ENCODE measurements at regions not wholly inside any gene's neighbourhood (a gene's known extent, or its start where the extent isn't known, plus 50 kb on each side); places are given as distances from the start of the nearest gene placed in this dataset.

DNA sequence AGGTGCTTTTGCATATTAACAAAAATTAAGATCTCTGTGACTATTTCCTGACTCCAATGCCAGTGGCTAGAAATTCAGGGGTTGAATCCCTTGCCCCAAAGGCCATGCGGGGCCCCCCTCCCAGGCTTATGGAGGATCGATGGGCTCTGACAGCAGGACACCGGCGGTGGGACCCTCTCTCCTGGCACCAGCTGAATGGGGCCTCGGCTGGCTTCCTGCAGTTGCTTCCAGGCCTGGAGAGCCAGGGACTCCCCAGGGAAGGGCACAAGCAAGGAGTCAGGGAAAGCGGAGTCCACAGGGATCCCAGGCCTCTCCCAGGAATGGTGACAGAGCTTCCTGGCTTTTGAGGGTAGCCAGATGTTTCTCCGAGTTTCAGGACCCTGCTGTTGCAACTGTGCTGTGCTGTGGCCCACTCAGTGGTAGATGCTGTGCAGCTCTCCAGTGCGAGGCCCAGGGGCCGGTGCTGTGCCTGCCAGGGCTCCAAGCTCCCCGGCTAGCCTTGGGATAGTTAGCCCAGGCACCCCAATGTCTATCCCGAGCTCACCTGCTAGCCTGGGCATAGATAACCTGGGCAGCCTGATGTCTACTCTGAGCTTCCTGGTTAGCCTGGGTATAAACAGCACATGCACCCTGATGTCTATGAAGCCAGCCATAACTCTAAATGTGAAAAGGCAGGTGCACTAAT is 372.6 kb downstream of the SHANK2 start:
- TF ChIP-seq EZH2phosphoT487 (conservative IDR thresholded peaks at IDR 0.05; ENCODE audit: low read length): no peak
- TF ChIP-seq, protein P1, sequence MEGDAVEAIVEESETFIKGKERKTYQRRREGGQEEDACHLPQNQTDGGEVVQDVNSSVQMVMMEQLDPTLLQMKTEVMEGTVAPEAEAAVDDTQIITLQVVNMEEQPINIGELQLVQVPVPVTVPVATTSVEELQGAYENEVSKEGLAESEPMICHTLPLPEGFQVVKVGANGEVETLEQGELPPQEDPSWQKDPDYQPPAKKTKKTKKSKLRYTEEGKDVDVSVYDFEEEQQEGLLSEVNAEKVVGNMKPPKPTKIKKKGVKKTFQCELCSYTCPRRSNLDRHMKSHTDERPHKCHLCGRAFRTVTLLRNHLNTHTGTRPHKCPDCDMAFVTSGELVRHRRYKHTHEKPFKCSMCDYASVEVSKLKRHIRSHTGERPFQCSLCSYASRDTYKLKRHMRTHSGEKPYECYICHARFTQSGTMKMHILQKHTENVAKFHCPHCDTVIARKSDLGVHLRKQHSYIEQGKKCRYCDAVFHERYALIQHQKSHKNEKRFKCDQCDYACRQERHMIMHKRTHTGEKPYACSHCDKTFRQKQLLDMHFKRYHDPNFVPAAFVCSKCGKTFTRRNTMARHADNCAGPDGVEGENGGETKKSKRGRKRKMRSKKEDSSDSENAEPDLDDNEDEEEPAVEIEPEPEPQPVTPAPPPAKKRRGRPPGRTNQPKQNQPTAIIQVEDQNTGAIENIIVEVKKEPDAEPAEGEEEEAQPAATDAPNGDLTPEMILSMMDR (IDR thresholded peaks at IDR 0.05; ENCODE audit: insufficient read depth, low read length, poor library complexity, severe bottlenecking): no peak
- H3K79me2 ChIP-seq (ENCODE audit: insufficient read depth, low read length): no peaks in the 10 kb centered on the region
- no peak overlapping the region for H2AFZ ChIP-seq (ENCODE audit: low read depth, low read length, severe bottlenecking)
- H3K4me2 ChIP-seq (ENCODE audit: low read depth, low read length, poor library complexity, severe bottlenecking): no peak overlapping the region
- no peak overlapping the region for H3K27ac ChIP-seq (ENCODE audit: low read depth, low read length)
- H3K4me3 ChIP-seq (ENCODE audit: insufficient read depth, low read length, poor library complexity, severe bottlenecking): no peak overlapping the region
- H4K20me1 ChIP-seq (ENCODE audit: low read depth, low read length): no peaks in the 10 kb centered on the region
- H3K9me3 ChIP-seq (ENCODE audit: insufficient read depth, low read length): no peaks in the 10 kb centered on the region
- no peaks in the 10 kb centered on the region for H3K27me3 ChIP-seq (ENCODE audit: low read length)
- no peaks in the 10 kb centered on the region for H3K9me2 ChIP-seq (replicated peaks; ENCODE audit: insufficient read depth, low read length)
- no peaks in the 10 kb centered on the region for H3K36me3 ChIP-seq (ENCODE audit: low read length)
- no peak overlapping the region for H3K9ac ChIP-seq (ENCODE audit: low read length)
- H3F3A ChIP-seq (ENCODE audit: insufficient read depth): no peaks in the 10 kb centered on the region

DNA sequence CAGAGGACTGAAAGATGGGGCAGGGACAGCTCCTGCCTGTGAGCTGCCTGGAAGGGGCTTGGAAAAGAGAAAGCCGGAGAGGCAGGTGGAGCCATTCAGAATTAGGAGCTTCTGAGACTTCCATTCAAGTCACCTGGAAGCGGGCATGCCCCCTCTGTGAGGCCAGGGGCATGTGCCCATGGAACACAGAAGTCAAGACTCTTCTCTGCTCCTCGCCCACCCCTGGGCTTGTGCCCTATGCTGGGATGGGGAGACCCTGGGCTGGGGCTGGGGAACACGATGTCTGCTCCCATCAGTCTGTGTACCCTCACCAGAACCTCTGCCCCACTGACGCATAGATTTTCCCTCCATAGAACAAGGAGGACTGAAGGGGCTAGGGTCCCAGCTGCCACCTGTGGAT is 372.0 kb downstream of the SHANK2 start:
- no peaks in the 10 kb centered on the region for H3K79me2 ChIP-seq (ENCODE audit: insufficient read depth, low read length)
- no peaks in the 10 kb centered on the region for H4K20me1 ChIP-seq (ENCODE audit: low read depth, low read length)
- H3F3A ChIP-seq (ENCODE audit: insufficient read depth): no peaks in the 10 kb centered on the region
- H3K9ac ChIP-seq (ENCODE audit: low read length): no peak overlapping the region
- TF ChIP-seq, protein P1 (IDR thresholded peaks at IDR 0.05; ENCODE audit: insufficient read depth, low read length, poor library complexity, severe bottlenecking): no peak
- TF ChIP-seq EZH2phosphoT487 (conservative IDR thresholded peaks at IDR 0.05; ENCODE audit: low read length): no peak
- no peaks in the 10 kb centered on the region for H3K27me3 ChIP-seq (ENCODE audit: low read length)
- no peak overlapping the region for H2AFZ ChIP-seq (ENCODE audit: low read depth, low read length, severe bottlenecking)
- H3K4me2 ChIP-seq (ENCODE audit: low read depth, low read length, poor library complexity, severe bottlenecking): no peak overlapping the region
- H3K27ac ChIP-seq (ENCODE audit: low read depth, low read length): no peak overlapping the region
- H3K36me3 ChIP-seq (ENCODE audit: low read length): no peaks in the 10 kb centered on the region
- H3K9me3 ChIP-seq (ENCODE audit: insufficient read depth, low read length): no peaks in the 10 kb centered on the region
- H3K9me2 ChIP-seq (replicated peaks; ENCODE audit: insufficient read depth, low read length): no peaks in the 10 kb centered on the region
- H3K4me3 ChIP-seq (ENCODE audit: insufficient read depth, low read length, poor library complexity, severe bottlenecking): no peak overlapping the region

DNA sequence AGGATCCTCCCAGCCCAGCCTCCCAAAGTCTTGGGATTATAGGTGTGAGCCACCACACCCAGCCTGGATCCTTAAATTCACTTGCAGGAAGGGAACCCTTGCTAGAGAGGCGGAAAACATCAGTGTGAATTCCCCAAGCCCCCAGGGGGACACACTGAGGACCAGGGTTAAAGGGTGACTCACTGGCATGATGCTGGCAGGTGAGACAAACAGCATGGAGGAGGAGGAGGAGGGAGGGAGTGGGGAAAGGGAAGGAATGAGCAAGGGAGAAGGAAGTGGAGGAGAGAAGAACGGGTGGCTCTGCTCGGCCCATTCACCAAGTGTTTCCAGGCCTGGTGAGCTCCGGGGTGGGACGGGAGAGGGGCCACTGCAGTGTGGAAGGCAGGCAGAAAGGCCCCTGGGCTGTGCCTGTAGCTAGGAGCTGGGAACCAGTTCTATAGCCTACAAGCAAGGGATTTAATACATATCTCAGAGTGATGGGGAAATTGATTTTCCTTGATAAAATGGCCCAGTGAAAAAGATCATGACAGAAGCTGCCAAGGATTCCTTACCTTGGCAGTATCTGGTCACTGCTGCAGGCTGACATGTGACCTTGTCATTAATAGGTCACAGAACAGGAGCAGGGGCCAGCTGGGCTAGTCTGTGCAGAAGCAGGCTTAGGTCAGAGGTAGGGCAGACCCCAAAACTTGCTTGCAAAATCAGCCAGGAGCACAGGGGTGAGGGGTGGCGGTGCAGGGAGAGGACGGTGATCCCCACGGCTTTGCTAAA is 370.2 kb downstream of the SHANK2 start:
- no peaks in the 10 kb centered on the region for H3F3A ChIP-seq (ENCODE audit: insufficient read depth)
- no peak overlapping the region for H3K27ac ChIP-seq (ENCODE audit: low read depth, low read length)
- H3K4me2 ChIP-seq (ENCODE audit: low read depth, low read length, poor library complexity, severe bottlenecking): no peak overlapping the region
- H2AFZ ChIP-seq (ENCODE audit: low read depth, low read length, severe bottlenecking): no peak overlapping the region
- no peaks in the 10 kb centered on the region for H3K36me3 ChIP-seq (ENCODE audit: low read length)
- H3K9ac ChIP-seq (ENCODE audit: low read length): no peak overlapping the region
- no peak overlapping the region for H3K4me3 ChIP-seq (ENCODE audit: insufficient read depth, low read length, poor library complexity, severe bottlenecking)
- TF ChIP-seq, protein P1 (IDR thresholded peaks at IDR 0.05; ENCODE audit: insufficient read depth, low read length, poor library complexity, severe bottlenecking): no peak
- TF ChIP-seq EZH2phosphoT487 (conservative IDR thresholded peaks at IDR 0.05; ENCODE audit: low read length): no peak
- no peaks in the 10 kb centered on the region for H3K9me3 ChIP-seq (ENCODE audit: insufficient read depth, low read length)
- no peaks in the 10 kb centered on the region for H3K9me2 ChIP-seq (replicated peaks; ENCODE audit: insufficient read depth, low read length)
- H3K27me3 ChIP-seq (ENCODE audit: low read length): no peaks in the 10 kb centered on the region
- no peaks in the 10 kb centered on the region for H3K79me2 ChIP-seq (ENCODE audit: insufficient read depth, low read length)
- H4K20me1 ChIP-seq (ENCODE audit: low read depth, low read length): no peaks in the 10 kb centered on the region
